ENCODE measurements at regions not wholly inside any gene's neighbourhood (a gene's known extent, or its start where the extent isn't known, plus 50 kb on each side); places are given as distances from the start of the nearest gene placed in this dataset.

- Histone ChIP-seq H3K4me2 (no peak overlapping the region), H3K27ac (no peak overlapping the region), H3K36me3 (ENCODE audit: insufficient read depth) (no peaks in the 10 kb centered on the region), H3K4me1 (ENCODE audit: low read depth, poor library complexity, severe bottlenecking) (no peaks in the 10 kb centered on the region), H3K27me3 (ENCODE audit: insufficient read depth, low read depth) (no peaks in the 10 kb centered on the region), H3K4me3 (IDR thresholded peaks at IDR 0.05; ENCODE audit: insufficient read depth, low read depth, low read length) (no peak overlapping the region), H3K79me2 (ENCODE audit: insufficient read depth, low read depth) (no peaks in the 10 kb centered on the region), H3K9ac (no peak overlapping the region), H4K20me1 (ENCODE audit: insufficient read depth) (no peaks in the 10 kb centered on the region), H2AFZ (ENCODE audit: low read depth) (no peak overlapping the region)
- no peak for TF ChIP-seq CTCF (conservative IDR thresholded peaks at IDR 0.05; ENCODE audit: low read depth, low read length)
Observed at GRCh38 chr6:133740218-133740617, 148.7 kb upstream of the TCF21 start.

GRCh38 chr6:133740816-133741215, 148.1 kb upstream of the TCF21 start:
- Histone ChIP-seq H3K27me3 (ENCODE audit: insufficient read depth, low read depth) (no peaks in the 10 kb centered on the region), H3K4me2 (no peak overlapping the region)
- TF ChIP-seq CTCF (conservative IDR thresholded peaks at IDR 0.05; ENCODE audit: low read depth, low read length): no peak

GRCh38 chr6:133741375-133741861, 147.5 kb upstream of the TCF21 start:
- no peak overlapping the region for H3K4me2 ChIP-seq
- no peaks in the 10 kb centered on the region for H4K20me1 ChIP-seq (ENCODE audit: insufficient read depth)
- H3K27me3 ChIP-seq (ENCODE audit: insufficient read depth, low read depth): no peaks in the 10 kb centered on the region
- no peaks in the 10 kb centered on the region for H3K36me3 ChIP-seq (ENCODE audit: insufficient read depth)
- H3K27ac ChIP-seq: no peak overlapping the region
- no peak overlapping the region for H3K4me3 ChIP-seq (IDR thresholded peaks at IDR 0.05; ENCODE audit: insufficient read depth, low read depth, low read length)
- no peak for TF ChIP-seq CTCF (conservative IDR thresholded peaks at IDR 0.05; ENCODE audit: low read depth, low read length)
- no peaks in the 10 kb centered on the region for H3K4me1 ChIP-seq (ENCODE audit: low read depth, poor library complexity, severe bottlenecking)
- H2AFZ ChIP-seq (ENCODE audit: low read depth): no peak overlapping the region
- H3K79me2 ChIP-seq (ENCODE audit: insufficient read depth, low read depth): no peaks in the 10 kb centered on the region
- H3K9ac ChIP-seq: no peak overlapping the region

More at GRCh38 chr6:133740816-133741215, 148.1 kb upstream of the TCF21 start:
- H3K4me3 ChIP-seq (IDR thresholded peaks at IDR 0.05; ENCODE audit: insufficient read depth, low read depth, low read length): no peak overlapping the region
- H3K4me1 ChIP-seq (ENCODE audit: low read depth, poor library complexity, severe bottlenecking): no peaks in the 10 kb centered on the region
- H3K79me2 ChIP-seq (ENCODE audit: insufficient read depth, low read depth): no peaks in the 10 kb centered on the region
- H3K9ac ChIP-seq: no peak overlapping the region
- no peak overlapping the region for H3K27ac ChIP-seq
- no peak overlapping the region for H2AFZ ChIP-seq (ENCODE audit: low read depth)
- no peaks in the 10 kb centered on the region for H4K20me1 ChIP-seq (ENCODE audit: insufficient read depth)
- no peaks in the 10 kb centered on the region for H3K36me3 ChIP-seq (ENCODE audit: insufficient read depth)

GRCh38 chr6:133743621-133744020, 145.3 kb upstream of the TCF21 start:
- no peak overlapping the region for H3K4me3 ChIP-seq (IDR thresholded peaks at IDR 0.05; ENCODE audit: insufficient read depth, low read depth, low read length)
- H3K4me2 ChIP-seq: no peak overlapping the region
- no peaks in the 10 kb centered on the region for H3K27me3 ChIP-seq (ENCODE audit: insufficient read depth, low read depth)
- no peaks in the 10 kb centered on the region for H3K4me1 ChIP-seq (ENCODE audit: low read depth, poor library complexity, severe bottlenecking)
- no peak overlapping the region for H3K9ac ChIP-seq
- no peaks in the 10 kb centered on the region for H4K20me1 ChIP-seq (ENCODE audit: insufficient read depth)
- H3K36me3 ChIP-seq (ENCODE audit: insufficient read depth): no peaks in the 10 kb centered on the region
- no peaks in the 10 kb centered on the region for H3K79me2 ChIP-seq (ENCODE audit: insufficient read depth, low read depth)
- no peak overlapping the region for H3K27ac ChIP-seq
- H2AFZ ChIP-seq (ENCODE audit: low read depth): no peak overlapping the region
- no peak for TF ChIP-seq CTCF (conservative IDR thresholded peaks at IDR 0.05; ENCODE audit: low read depth, low read length)
